ENCODE measurements at regions not wholly inside any gene's neighbourhood (a gene's known extent, or its start where the extent isn't known, plus 50 kb on each side); places are given as distances from the start of the nearest gene placed in this dataset.

- TF ChIP-seq CTCF (IDR thresholded peaks at IDR 0.05): no peak
- Histone ChIP-seq H3K9me3 (peaks cover 27% of the 10 kb centered on the region), H3K4me3 (no peak overlapping the region), H3K4me1 (ENCODE audit: low read depth) (no peaks in the 10 kb centered on the region), H3K36me3 (ENCODE audit: low read depth) (no peaks in the 10 kb centered on the region)
- DNase-seq (no peak), ATAC-seq (no peak)
- intact Hi-C loops (cut with DNase I, micrococcal nuclease): no loop called here
Measured at GRCh38 chr21:23475281-23476219, 2131.7 kb downstream of the MRPL39 start.

DNA sequence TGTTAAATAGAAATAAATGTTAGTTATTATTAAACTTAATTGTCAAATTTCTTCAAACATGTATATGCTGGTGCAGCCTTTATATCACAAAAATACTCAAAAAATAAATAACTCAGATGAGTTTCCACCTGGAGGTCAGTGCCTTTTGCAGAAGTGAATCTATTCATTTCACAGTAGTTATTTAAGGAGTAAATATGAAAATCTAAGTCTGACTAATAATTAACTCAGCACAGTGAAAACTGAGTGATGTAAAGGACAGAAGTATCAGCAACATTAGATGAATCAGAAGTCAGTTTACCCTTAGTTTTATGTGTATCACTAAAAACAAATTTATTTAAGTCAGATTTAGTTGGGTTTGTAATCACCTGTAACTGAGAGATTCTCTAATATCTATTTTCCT lies 2135.4 kb downstream of the MRPL39 start:
- no peak for ATAC-seq
- Histone ChIP-seq H3K9me3 (peaks cover 56% of the 10 kb centered on the region), H3K36me3 (ENCODE audit: low read depth) (no peaks in the 10 kb centered on the region), H3K4me1 (ENCODE audit: low read depth) (no peaks in the 10 kb centered on the region), H3K4me3 (no peak overlapping the region)
- TF ChIP-seq CTCF (IDR thresholded peaks at IDR 0.05): no peak
- intact Hi-C loops (cut with DNase I, micrococcal nuclease): no loop called here
- DNase-seq: no peak

GRCh38 chr21:23463365-23463764 lies 2143.9 kb downstream of the MRPL39 start:
- Histone ChIP-seq H3K4me1 (ENCODE audit: low read depth) (no peaks in the 10 kb centered on the region), H3K36me3 (ENCODE audit: low read depth) (no peaks in the 10 kb centered on the region), H3K4me3 (no peak overlapping the region), H3K9me3 (peaks cover 70% of the 10 kb centered on the region)
- DNase-seq: no peak
- TF ChIP-seq CTCF (IDR thresholded peaks at IDR 0.05): no peak
- ATAC-seq: no peak
- intact Hi-C loops (cut with DNase I, micrococcal nuclease): no loop called here

- no peak for ATAC-seq
- intact Hi-C loops (cut with DNase I, micrococcal nuclease): no loop called here
- Histone ChIP-seq H3K4me3 (no peak overlapping the region), H3K36me3 (ENCODE audit: low read depth) (no peaks in the 10 kb centered on the region), H3K4me1 (ENCODE audit: low read depth) (no peaks in the 10 kb centered on the region), H3K9me3 (peaks cover 52% of the 10 kb centered on the region)
- no peak for TF ChIP-seq CTCF (IDR thresholded peaks at IDR 0.05)
- DNase-seq: no peak
Measured at GRCh38 chr21:23455676-23456075, 2151.6 kb downstream of the MRPL39 start.

DNA sequence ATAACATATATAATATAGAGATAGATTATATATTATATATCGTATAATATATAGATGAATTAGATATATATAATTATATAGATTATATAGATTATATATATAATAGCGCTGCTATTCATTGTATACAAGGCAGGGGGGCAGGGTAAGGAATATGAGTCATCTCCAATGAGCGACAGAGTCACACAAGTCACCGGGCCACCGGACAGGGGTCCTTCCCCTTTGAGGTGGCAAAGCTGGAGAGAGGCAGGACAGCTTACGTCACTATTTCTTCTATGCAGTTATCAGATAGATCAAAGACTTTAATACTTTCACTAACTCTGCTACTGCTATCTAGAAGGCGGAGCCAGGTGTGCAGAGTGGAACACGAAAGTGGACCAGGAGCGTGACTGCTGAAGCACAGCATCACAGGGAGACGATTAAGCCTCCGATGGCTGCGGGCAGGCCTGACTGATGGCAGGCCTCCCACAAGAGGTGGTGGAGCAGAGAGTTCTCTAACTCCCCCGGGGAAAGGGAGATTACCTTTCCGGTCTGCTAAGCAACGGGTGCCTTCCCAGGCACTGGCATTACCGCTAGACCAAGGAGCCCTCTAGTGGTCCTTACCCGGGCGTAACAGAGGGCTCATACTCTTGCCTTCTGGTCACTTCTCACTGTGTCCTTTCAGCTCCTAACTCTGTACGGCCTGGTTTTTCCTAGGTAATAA lies 2154.7 kb downstream of the MRPL39 start:
- no peak overlapping the region for H3K4me3 ChIP-seq
- peaks cover 47% of the 10 kb centered on the region for H3K9me3 ChIP-seq
- intact Hi-C loops (cut with DNase I, micrococcal nuclease): no loop called here
- TF ChIP-seq CTCF (IDR thresholded peaks at IDR 0.05): no peak
- ATAC-seq: no peak
- H3K36me3 ChIP-seq (ENCODE audit: low read depth): no peaks in the 10 kb centered on the region
- no peaks in the 10 kb centered on the region for H3K4me1 ChIP-seq (ENCODE audit: low read depth)
- DNase-seq: no peak

All from mucosa of descending colon (tissue), 3 donors.